IMR-90 (cell line): ENCODE measurements at regions not wholly inside any gene's neighbourhood (a gene's known extent, or its start where the extent isn't known, plus 50 kb on each side); places are given as distances from the start of the nearest gene placed in this dataset.
"Not testable (repeated sequence)": the region's sequence is repeated elsewhere in the genome, so short reads cannot be mapped to it uniquely, and the experiment has no call there.

Source experiments
- CEBPB ChIP-seq: IDR thresholded peaks from 2 replicates; pipeline ENCODE4 v1.6.1; 2012; ENCODE audit warnings: low read depth, low read length, improper control_type of control experiment
- CTCF ChIP-seq: conservative IDR thresholded peaks from 2 replicates; pipeline ENCODE4 v1.5.1; 2012; ENCODE audit warnings: mild to moderate bottlenecking, low read depth, low read length, improper control_type of control experiment
- SMC3 ChIP-seq: fragments of 150-350 bp; IDR thresholded peaks from 2 replicates; pipeline ENCODE4 v1.6.1; 2016; ENCODE audit warnings: low read depth, mild to moderate bottlenecking, antibody characterized with exemption, low read length, moderate library complexity

- TF ChIP-seq SMC3, CEBPB, CTCF: not testable (repeated sequence)
These were observed 65.8 kb upstream of the LRPAP1 start for GRCh38 chr4:3597896-3598505.
